ENCODE measurements at regions not wholly inside any gene's neighbourhood (a gene's known extent, or its start where the extent isn't known, plus 50 kb on each side); places are given as distances from the start of the nearest gene placed in this dataset.

GRCh38 chr6:85185977-85186376 lies 263.9 kb upstream of the NT5E start:
- TF ChIP-seq CTCF (IDR thresholded peaks at IDR 0.05) (no peak), POLR2A (IDR thresholded peaks at IDR 0.05) (no peak), EP300 (IDR thresholded peaks at IDR 0.05) (no peak)

Data from ovary (tissue), 3 donors.